ENCODE measurements at regions not wholly inside any gene's neighbourhood (a gene's known extent, or its start where the extent isn't known, plus 50 kb on each side); places are given as distances from the start of the nearest gene placed in this dataset.

DNA sequence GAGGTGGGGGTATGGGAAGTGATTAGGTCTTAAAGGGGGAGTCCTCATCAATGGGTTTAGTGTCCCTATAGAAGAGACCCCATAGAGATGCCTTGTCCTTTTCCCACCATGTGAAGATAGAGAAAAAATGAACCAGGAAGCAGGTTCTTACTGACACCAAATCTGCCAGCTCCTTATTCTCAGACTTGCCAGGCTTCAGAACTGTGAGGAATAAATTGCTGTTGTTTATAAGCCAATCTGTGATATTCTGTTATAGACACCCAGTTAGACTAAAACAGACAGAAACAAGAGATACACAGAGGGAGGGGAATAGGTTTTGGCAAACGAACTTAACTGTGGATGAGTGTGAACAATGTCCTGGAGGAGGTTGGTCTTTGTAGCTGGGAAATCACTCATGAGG, 381.4 kb downstream of the ADRA2A start:
- WGBS, 4 donors: 42 to 71% (median 53%) methylated on average over 1 of the region's 1 CpG
- DNase-seq: no peak
- H3K27me3 ChIP-seq: no peaks in the 10 kb centered on the region
- intact Hi-C loops (cut with DNase I): no loop called here
- H3K4me1 ChIP-seq (replicated peaks in 1 of 2): no peaks in the 10 kb centered on the region
- no peak for TF ChIP-seq POLR2A (IDR thresholded peaks at IDR 0.05)
- TF ChIP-seq, protein P1, sequence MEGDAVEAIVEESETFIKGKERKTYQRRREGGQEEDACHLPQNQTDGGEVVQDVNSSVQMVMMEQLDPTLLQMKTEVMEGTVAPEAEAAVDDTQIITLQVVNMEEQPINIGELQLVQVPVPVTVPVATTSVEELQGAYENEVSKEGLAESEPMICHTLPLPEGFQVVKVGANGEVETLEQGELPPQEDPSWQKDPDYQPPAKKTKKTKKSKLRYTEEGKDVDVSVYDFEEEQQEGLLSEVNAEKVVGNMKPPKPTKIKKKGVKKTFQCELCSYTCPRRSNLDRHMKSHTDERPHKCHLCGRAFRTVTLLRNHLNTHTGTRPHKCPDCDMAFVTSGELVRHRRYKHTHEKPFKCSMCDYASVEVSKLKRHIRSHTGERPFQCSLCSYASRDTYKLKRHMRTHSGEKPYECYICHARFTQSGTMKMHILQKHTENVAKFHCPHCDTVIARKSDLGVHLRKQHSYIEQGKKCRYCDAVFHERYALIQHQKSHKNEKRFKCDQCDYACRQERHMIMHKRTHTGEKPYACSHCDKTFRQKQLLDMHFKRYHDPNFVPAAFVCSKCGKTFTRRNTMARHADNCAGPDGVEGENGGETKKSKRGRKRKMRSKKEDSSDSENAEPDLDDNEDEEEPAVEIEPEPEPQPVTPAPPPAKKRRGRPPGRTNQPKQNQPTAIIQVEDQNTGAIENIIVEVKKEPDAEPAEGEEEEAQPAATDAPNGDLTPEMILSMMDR (IDR thresholded peaks at IDR 0.05): no peak
- no peak overlapping the region for H3K4me3 ChIP-seq
- no peaks in the 10 kb centered on the region for H3K9me3 ChIP-seq (replicated peaks in 1 of 3)
- no peak overlapping the region for H3K27ac ChIP-seq
- H3K36me3 ChIP-seq (replicated peaks in 1 of 2): no peaks in the 10 kb centered on the region

DNA sequence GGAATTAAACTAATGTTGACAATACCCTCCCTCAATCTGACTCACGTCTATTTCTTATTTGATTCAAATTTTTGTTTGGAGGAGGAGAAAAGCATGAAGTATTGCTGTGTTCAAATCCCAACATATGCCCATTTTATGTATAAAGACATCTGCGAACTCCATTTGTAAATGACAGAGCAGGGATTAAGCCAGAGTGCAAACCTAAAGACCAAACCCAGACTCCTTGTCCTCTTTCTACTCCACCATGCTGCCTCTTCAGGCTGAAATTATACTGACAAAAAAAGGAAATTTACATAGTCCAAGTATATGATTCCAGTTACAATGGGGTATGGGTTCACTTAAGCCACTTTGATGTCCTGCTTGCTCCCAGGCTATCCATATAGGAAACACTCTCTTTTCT, 383.1 kb downstream of the ADRA2A start:
- Histone ChIP-seq H3K36me3 (replicated peaks in 1 of 2) (no peaks in the 10 kb centered on the region), H3K27ac (no peak overlapping the region), H3K27me3 (no peaks in the 10 kb centered on the region), H3K9me3 (replicated peaks in 1 of 3) (no peaks in the 10 kb centered on the region), H3K4me1 (replicated peaks in 1 of 2) (no peaks in the 10 kb centered on the region), H3K4me3 (no peak overlapping the region)
- TF ChIP-seq, protein P1 (IDR thresholded peaks at IDR 0.05): no peak
- TF ChIP-seq POLR2A (IDR thresholded peaks at IDR 0.05): no peak
- intact Hi-C loops (cut with DNase I): no loop called here
- DNase-seq: no peak
- 74 to 89% (median 77%) methylated on average over 2 of the region's 2 CpGs for WGBS, 4 donors

DNA sequence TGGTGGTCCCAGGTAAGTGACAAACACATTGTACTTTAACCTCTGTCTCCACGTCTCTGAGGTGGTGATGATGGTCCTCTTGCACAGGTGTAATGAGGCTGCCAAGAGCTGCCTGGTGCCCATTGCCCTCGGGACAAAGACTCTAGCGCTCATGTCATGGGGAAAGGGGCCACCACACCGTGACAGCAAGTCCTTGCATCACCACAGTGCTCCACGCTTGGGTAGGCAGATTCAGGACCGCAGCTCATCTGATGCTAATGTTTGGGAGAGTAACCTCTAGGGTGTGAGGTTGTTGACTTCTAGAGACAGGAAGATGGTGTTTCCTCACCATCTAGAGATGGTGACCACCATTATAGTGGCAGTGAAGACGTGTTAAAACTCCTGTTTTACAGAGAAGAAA, 395.6 kb downstream of the ADRA2A start:
- TF ChIP-seq, protein P1 (IDR thresholded peaks at IDR 0.05): no peak
- TF ChIP-seq POLR2A (IDR thresholded peaks at IDR 0.05): no peak
- Histone ChIP-seq H3K9me3 (replicated peaks in 1 of 3) (no peaks in the 10 kb centered on the region), H3K27ac (no peak overlapping the region), H3K4me3 (no peak overlapping the region), H3K4me1 (replicated peaks in 1 of 2) (no peaks in the 10 kb centered on the region), H3K36me3 (replicated peaks in 1 of 2) (no peaks in the 10 kb centered on the region), H3K27me3 (no peaks in the 10 kb centered on the region)
- intact Hi-C loops (cut with DNase I): no loop called here
- DNase-seq: no peak
- 86 to 92% (median 87%) methylated on average over 7 of the region's 7 CpGs for WGBS, 4 donors

DNA sequence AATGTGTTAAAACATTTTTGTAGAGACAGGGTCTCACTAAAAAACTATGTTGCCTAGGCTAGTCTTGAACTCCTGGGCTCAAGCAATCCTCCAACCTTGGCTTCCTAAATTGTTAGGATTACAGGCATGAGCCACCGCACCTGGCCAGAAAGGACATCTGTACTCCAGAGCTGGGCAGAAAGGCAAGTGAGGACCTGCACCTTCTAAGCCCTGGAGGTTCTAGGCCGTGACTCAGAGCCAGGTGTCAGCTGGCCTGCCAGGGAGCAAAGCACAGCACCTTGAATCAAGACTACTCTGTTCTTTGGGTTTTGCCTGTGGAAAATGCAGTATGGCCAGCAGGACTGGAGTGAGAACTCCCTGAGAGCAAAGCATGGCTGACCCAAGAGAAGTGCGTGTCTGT, 396.5 kb downstream of the ADRA2A start:
- TF ChIP-seq, protein P1 (IDR thresholded peaks at IDR 0.05): no peak
- no peak for TF ChIP-seq POLR2A (IDR thresholded peaks at IDR 0.05)
- intact Hi-C loops (cut with DNase I): no loop called here
- WGBS, 4 donors: 53 to 76% (median 62%) methylated on average over 2 to 3 of the region's 3 CpGs
- Histone ChIP-seq H3K9me3 (replicated peaks in 1 of 3) (no peaks in the 10 kb centered on the region), H3K27ac (no peak overlapping the region), H3K36me3 (replicated peaks in 1 of 2) (no peaks in the 10 kb centered on the region), H3K4me1 (replicated peaks in 1 of 2) (no peaks in the 10 kb centered on the region), H3K27me3 (no peaks in the 10 kb centered on the region), H3K4me3 (no peak overlapping the region)
- no peak for DNase-seq
